ENCODE measurements at regions not wholly inside any gene's neighbourhood (a gene's known extent, or its start where the extent isn't known, plus 50 kb on each side); places are given as distances from the start of the nearest gene placed in this dataset.
"Not testable (repeated sequence)": the region's sequence is repeated elsewhere in the genome, so short reads cannot be mapped to it uniquely, and the experiment has no call there.

DNA sequence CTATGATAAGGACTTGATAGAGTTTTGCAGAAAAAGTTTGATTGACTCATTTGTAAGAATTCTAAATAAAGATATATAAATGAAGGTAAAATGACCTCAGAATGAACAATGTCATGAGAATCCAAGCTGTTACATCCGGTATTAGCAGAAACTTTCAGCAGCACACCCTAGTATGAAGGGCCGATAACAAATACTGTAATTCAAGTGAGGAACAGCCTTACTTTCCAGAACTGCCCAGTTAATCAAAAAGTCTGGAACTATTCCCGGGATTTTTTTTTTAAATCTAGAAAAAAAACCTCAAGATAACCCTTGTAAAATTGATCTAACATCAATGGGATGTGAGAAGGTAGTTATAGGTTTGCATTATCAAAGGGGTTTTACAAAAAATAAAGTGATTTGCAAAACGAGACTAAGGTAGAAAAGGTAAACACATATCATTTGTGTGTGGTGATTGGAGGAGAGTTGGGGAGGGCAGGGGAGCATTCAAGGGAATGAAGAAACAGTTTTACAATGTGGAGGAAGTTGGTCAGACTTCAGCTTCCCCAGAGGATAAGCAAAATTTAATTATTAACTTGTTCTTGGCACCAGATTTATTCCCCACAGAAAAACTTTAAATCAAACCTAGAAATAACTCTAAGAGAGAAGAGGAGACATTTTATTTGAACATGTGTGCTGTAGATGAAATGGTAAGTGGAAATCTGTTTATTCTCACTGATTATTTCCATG lies 75.9 kb upstream of the VCAM1 start:
- H3K4me3 Mint-ChIP-seq: no peak overlapping the region
- ATAC-seq (ENCODE audit: low read depth in 2 of 2) (no peak), DNase-seq (no peak)
- H3K27ac Mint-ChIP-seq: no peak overlapping the region
- no peaks in the 10 kb centered on the region for H3K4me1 Mint-ChIP-seq
- H3K9me3 Mint-ChIP-seq: peaks cover 0 to 15% (median 6%) of the 10 kb centered on the region in 7 donors
- peaks cover 5 to 14% (median 9%) of the 10 kb centered on the region in 3 donors for H3K27me3 Mint-ChIP-seq
- peaks cover 0 to 4% of the 10 kb centered on the region in 2 donors for H3K36me3 Mint-ChIP-seq

DNA sequence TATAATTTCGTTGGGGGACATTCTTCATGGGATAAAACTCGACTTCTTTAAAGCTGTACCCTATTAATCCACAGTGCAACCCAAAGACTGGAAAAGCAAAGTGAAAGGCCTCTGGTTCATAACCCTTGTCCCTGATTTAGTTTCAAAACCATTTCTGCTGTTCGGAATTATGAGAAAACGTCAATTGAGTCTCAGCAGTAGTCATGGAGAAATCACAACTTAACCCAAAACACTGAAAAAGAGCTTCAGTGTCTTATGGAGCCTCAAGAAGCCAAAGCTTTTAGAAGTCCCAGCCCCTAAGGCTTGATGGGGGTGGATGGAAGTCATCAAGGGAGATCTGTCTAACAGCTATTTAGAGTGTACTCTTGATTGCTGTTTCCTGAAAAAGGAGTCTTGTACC lies 73.5 kb upstream of the VCAM1 start:
- DNase-seq: no peak
- Mint-ChIP-seq H3K4me1 (no peaks in the 10 kb centered on the region), H3K27ac (no peak overlapping the region), H3K36me3 (peaks cover 0 to 4% of the 10 kb centered on the region in 2 donors), H3K9me3 (peaks cover 8 to 30% (median 14%) of the 10 kb centered on the region in 7 donors), H3K27me3 (peaks cover 0 to 15% (median 8%) of the 10 kb centered on the region in 3 donors), H3K4me3 (no peak overlapping the region)
- no peak for ATAC-seq (ENCODE audit: low read depth in 2 of 2)

DNA sequence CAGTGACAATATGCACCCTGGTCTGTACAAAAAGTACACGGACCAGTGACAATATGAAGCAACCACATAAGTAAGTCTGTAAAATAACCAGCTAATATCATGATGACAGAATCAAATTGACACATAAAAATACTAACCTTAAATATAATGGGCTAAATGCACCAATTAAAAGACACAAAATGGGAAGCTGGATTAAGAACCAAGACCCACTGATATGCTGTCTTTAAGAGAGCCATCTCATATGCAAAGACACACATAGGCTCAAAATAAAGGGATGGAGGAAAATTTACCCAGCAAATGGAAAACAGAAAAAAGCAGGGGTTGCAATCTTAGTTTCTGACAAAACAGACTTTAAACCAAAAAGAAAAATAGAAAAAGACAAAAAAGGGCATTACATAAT lies 70.4 kb upstream of the VCAM1 start:
- no peaks in the 10 kb centered on the region for H3K36me3 Mint-ChIP-seq
- H3K27me3 Mint-ChIP-seq: peaks cover 0 to 15% (median 8%) of the 10 kb centered on the region in 3 donors

DNA sequence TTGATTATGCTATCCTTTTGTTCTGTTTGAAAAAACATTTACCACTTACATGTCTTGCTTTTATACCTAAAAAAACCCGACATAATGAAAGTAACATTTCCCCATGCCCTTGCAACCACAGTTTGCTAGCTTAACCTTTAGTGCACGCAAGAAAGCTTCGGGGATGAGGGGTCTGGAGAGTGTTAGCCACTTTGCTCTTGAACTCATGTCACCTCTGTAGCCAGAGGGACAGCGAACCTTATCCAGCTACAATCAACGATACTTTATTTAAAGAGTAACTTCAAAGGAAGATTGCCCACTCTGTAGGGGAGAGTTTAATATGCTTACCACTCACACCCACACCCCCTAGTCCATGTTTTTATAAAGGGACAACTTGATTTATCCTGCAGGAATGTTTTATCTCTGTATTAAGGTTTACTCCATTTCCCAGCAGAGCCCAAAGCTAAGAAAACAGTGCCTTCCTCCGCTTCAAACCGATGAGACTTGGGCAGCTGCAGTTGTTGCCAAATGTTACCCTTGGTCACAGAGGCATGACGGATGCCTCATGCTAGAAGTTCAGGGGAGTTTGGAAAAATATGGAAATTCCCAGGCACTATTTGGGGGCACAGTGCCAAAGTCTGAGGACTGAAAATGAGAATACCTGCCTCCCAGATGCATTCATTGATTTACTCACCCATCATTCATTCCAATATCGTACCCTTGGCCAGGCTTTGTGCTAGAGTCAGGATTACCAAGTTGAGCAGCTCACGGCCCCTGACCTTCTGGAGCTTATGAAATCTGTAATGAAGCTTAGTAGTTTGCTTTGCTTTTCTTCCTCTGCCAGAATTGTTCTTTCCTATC lies 61.4 kb upstream of the VCAM1 start:
- Mint-ChIP-seq H3K4me3 (no peak overlapping the region), H3K27me3 (no peaks in the 10 kb centered on the region), H3K27ac (no peak overlapping the region), H3K4me1 (no peaks in the 10 kb centered on the region), H3K36me3 (no peaks in the 10 kb centered on the region), H3K9me3 (peaks cover 0 to 5% (median 3%) of the 10 kb centered on the region in 7 donors)
- DNase-seq (no peak), ATAC-seq (ENCODE audit: low read depth in 2 of 2) (no peak)

More for the DNA sequence above, 70.4 kb upstream of the VCAM1 start:
- Mint-ChIP-seq H3K4me1 (no peaks in the 10 kb centered on the region), H3K27ac (no peak overlapping the region), H3K4me3 (no peak overlapping the region), H3K9me3 (peaks cover 12 to 25% (median 17%) of the 10 kb centered on the region in 7 donors)
- ATAC-seq (ENCODE audit: low read depth in 2 of 2) (no peak), DNase-seq (no peak)

DNA sequence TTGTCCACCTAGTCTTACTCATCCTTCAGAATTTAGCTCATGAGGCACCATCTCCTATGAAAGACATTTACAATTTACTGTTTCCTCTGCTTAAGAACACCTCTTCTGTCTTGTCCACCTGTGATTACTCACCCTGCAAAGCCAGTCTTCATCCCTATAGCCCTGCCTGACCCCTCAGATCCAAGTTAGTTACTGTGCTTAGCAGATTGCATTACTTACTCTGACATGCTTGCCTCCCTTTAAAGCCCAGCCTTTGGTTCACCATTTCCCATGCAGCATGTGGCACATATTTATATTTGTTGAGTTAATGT lies 60.9 kb upstream of the VCAM1 start:
- no peak overlapping the region for H3K4me3 Mint-ChIP-seq
- no peak overlapping the region for H3K27ac Mint-ChIP-seq
- no peaks in the 10 kb centered on the region for H3K36me3 Mint-ChIP-seq
- H3K27me3 Mint-ChIP-seq: no peaks in the 10 kb centered on the region
- H3K9me3 Mint-ChIP-seq: peaks cover 0 to 3% (median 1%) of the 10 kb centered on the region in 7 donors
- ATAC-seq (ENCODE audit: low read depth in 2 of 2): no peak
- H3K4me1 Mint-ChIP-seq: no peaks in the 10 kb centered on the region
- no peak for DNase-seq

DNA sequence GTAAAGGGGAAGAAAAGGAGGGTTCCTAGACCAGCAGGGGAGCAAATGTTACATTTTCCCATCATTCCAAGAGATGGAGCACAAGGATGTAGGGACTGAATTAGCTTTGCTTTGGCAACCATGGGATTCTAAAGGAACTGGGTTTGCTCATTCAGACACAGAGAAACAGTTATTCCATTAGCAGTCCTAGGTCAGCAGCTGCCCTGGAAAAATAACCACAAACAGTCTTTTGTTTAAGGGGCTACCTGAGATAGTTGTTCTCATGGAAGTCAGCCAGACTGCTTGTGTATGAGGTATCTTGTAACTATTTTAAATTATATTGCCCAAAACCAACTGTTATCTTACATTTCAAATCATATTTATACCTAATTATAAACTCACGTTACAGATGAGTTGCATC lies 58.4 kb upstream of the VCAM1 start:
- Mint-ChIP-seq H3K9me3 (peaks cover 0 to 5% (median 4%) of the 10 kb centered on the region in 7 donors), H3K27me3 (no peaks in the 10 kb centered on the region), H3K4me3 (no peak overlapping the region), H3K36me3 (no peaks in the 10 kb centered on the region), H3K4me1 (no peaks in the 10 kb centered on the region), H3K27ac (no peak overlapping the region)
- DNase-seq (no peak), ATAC-seq (ENCODE audit: low read depth in 2 of 2) (no peak)

DNA sequence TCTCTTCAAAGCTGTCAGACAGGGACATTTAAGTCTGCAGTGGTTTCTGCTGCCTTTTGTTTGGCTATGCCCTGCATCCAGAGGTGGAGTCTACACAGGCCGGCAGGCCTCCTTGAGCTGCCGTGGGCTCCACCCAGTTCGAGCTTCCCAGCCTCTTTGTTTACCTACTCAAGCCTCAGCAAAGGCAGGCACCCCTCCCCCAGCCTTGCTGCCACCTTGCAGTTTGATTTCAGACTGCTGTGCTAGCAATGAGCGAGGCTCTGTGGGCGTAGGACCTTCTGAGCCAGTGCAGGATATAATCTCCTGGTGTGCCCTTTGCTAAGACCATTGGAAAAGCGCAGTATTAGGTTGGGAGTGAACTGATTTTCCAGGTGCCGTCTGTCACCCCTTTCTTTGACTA lies 51.0 kb upstream of the VCAM1 start:
- not testable (repeated sequence) for H3K4me3 Mint-ChIP-seq; H3K4me1 Mint-ChIP-seq; H3K9me3 Mint-ChIP-seq; H3K27ac Mint-ChIP-seq; ATAC-seq (ENCODE audit: low read depth in 2 of 2); H3K36me3 Mint-ChIP-seq; DNase-seq
- peaks cover 8 to 14% (median 10%) of the 10 kb centered on the region in 3 donors for H3K27me3 Mint-ChIP-seq
